HEK293T (cell line): ENCODE measurements at regions not wholly inside any gene's neighbourhood (a gene's known extent, or its start where the extent isn't known, plus 50 kb on each side); places are given as distances from the start of the nearest gene placed in this dataset.

Experiments used
- ARNT ChIP-seq: fragments of 450-650 bp; IDR thresholded peaks from 2 replicates; pipeline ENCODE4 v1.6.1; 2017; ENCODE audit warnings: mild to moderate bottlenecking
- FOXA1 ChIP-seq: fragments of 450-650 bp; IDR thresholded peaks from 2 replicates; pipeline ENCODE4 v1.6.1; 2016; ENCODE audit warnings: mild to moderate bottlenecking
- NFRKB ChIP-seq: fragments of 450-650 bp; IDR thresholded peaks from 2 replicates; pipeline ENCODE4 v1.6.1; 2016; ENCODE audit warnings: mild to moderate bottlenecking, moderate library complexity

DNA sequence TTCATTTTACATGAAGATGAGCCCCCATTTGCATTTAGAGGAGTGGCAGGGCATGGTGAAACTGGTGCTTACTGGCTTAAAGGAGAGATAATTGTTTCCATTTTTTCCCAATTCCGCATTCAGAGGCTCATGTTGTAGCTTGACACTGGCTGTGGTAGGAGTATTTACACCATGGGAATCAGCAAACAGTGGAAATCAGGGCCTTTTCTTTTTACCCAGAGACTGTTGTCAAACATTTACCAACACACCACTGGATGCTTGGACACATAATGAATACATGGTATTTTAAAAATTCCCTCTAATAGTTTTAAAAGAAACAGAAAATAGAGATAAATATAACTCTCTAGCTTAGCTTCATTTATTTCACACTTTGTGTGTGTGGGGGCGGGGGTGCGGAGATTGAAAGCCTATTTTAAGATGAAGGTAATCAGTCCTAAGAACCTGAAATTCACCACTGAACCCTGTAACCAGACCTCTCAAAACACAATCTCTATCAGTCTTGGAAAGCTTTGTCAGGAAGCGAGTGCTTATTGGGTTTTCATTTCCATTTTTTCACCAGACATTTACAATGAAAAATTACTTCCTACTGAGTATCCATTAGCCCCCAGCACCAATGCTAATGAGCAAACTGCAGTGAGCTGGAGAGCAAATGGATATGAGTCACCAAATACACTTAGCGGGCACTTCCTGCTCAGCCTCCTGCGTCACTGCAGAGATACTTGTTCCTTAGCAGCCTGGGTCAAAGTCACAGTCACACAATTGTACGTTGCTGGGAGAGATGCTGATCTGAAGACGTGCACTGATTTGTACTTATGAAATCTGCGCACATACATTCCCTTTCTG lies 532.0 kb downstream of the BCKDHB start:
- TF ChIP-seq ARNT: no peak
- no peak for TF ChIP-seq FOXA1
- TF ChIP-seq NFRKB: no peak
